H9 (cell line): ENCODE measurements at regions not wholly inside any gene's neighbourhood (a gene's known extent, or its start where the extent isn't known, plus 50 kb on each side); places are given as distances from the start of the nearest gene placed in this dataset.

Experiments used
- DNase-seq: peaks from one replicate; pipeline ENCODE4 v3.0.0-alpha.2; 2017
- H2AFZ ChIP-seq: one replicate; pipeline ENCODE4 v1.6.1; 2013; ENCODE audit warnings: mild to moderate bottlenecking, low read length, control low read depth, moderate library complexity
- H2AK5ac ChIP-seq: 2 replicates; pipeline ENCODE4 v1.6.1; 2013; ENCODE audit warnings: low read length, control low read depth, mixed read lengths; ENCODE audit not compliant: insufficient read length
- H2BK120ac ChIP-seq: one replicate; pipeline ENCODE4 v1.6.1; 2013; ENCODE audit warnings: low read depth, mild to moderate bottlenecking, low read length, control low read depth, inconsistent platforms; ENCODE audit not compliant: poor library complexity, severe bottlenecking
- H2BK12ac ChIP-seq: 2 replicates; pipeline ENCODE4 v1.6.1; 2013; ENCODE audit warnings: low read length, control low read depth, mixed read lengths, low read depth; ENCODE audit not compliant: insufficient read length
- H2BK15ac ChIP-seq: 2 replicates; pipeline ENCODE4 v1.6.1; 2013; ENCODE audit warnings: low read depth, low read length, control low read depth
- H2BK20ac ChIP-seq: one replicate; pipeline ENCODE4 v1.6.1; 2013; ENCODE audit warnings: low read depth, mild to moderate bottlenecking, low read length, control low read depth, inconsistent platforms; ENCODE audit not compliant: poor library complexity, severe bottlenecking
- H2BK5ac ChIP-seq: 2 replicates; pipeline ENCODE4 v1.6.1; 2013; ENCODE audit warnings: low read length, control low read depth, mixed read lengths; ENCODE audit not compliant: insufficient read length
- H3K14ac ChIP-seq: 2 replicates; pipeline ENCODE4 v1.6.1; 2013; ENCODE audit warnings: low read length, control low read depth; ENCODE audit not compliant: insufficient read depth
- H3K18ac ChIP-seq: 2 replicates; pipeline ENCODE4 v1.6.1; 2013; ENCODE audit warnings: low read depth, mild to moderate bottlenecking, mixed read lengths, low read length, control low read depth; ENCODE audit not compliant: insufficient read length
- H3K23ac ChIP-seq: 2 replicates; pipeline ENCODE4 v1.6.1; 2013; ENCODE audit warnings: low read length, control low read depth, mixed read lengths, low read depth; ENCODE audit not compliant: insufficient read length
- H3K23me2 ChIP-seq: 2 replicates; pipeline ENCODE4 v1.6.1; 2013; ENCODE audit warnings: low read depth, mild to moderate bottlenecking, mixed read lengths, low read length, control low read depth; ENCODE audit not compliant: insufficient read length, poor library complexity, severe bottlenecking
- H3K27ac ChIP-seq: 2 replicates; pipeline ENCODE4 v1.5.1; 2013; ENCODE audit warnings: low read length, control low read depth, mixed read lengths, low read depth; ENCODE audit not compliant: insufficient read length
- H3K27me3 ChIP-seq: 2 replicates; pipeline ENCODE4 v1.6.1; 2013; ENCODE audit warnings: low read length, control low read depth, inconsistent platforms; ENCODE audit not compliant: insufficient read depth
- H3K4ac ChIP-seq: 2 replicates; pipeline ENCODE4 v1.6.1; 2013; ENCODE audit warnings: low read depth, mild to moderate bottlenecking, control low read depth, inconsistent platforms, low read length, moderate library complexity
- H3K4me1 ChIP-seq: 2 replicates; pipeline ENCODE4 v1.6.1; 2013; ENCODE audit warnings: low read length, control low read depth, inconsistent platforms; ENCODE audit not compliant: insufficient read depth
- H3K4me2 ChIP-seq: 2 replicates; pipeline ENCODE4 v1.6.1; 2013; ENCODE audit warnings: low read length, control low read depth, mixed read lengths; ENCODE audit not compliant: insufficient read length, insufficient read depth
- H3K56ac ChIP-seq: 2 replicates; pipeline ENCODE4 v1.6.1; 2013; ENCODE audit warnings: low read depth, mild to moderate bottlenecking, mixed read lengths, low read length, control low read depth; ENCODE audit not compliant: insufficient read length
- H3K79me1 ChIP-seq: 2 replicates; pipeline ENCODE4 v1.6.1; 2013; ENCODE audit warnings: low read depth, mild to moderate bottlenecking, moderate library complexity, low read length, control low read depth, inconsistent platforms; ENCODE audit not compliant: insufficient read depth, poor library complexity, severe bottlenecking
- H3K79me2 ChIP-seq: 2 replicates; pipeline ENCODE4 v1.6.1; 2013; ENCODE audit warnings: low read length, control low read depth, inconsistent platforms; ENCODE audit not compliant: insufficient read depth
- H3K9ac ChIP-seq: 2 replicates; pipeline ENCODE4 v1.6.1; 2013; ENCODE audit warnings: low read length, control low read depth, mixed read lengths; ENCODE audit not compliant: insufficient read length; ENCODE audit errors: extremely low read depth
- H3K9me3 ChIP-seq: one replicate; pipeline ENCODE4 v1.6.1; 2013; ENCODE audit warnings: low read depth, low read length, inconsistent platforms; ENCODE audit not compliant: control insufficient read depth
- H3T11ph ChIP-seq: one replicate; pipeline ENCODE4 v1.6.1; 2013; ENCODE audit warnings: mild to moderate bottlenecking, low read length, control low read depth, inconsistent platforms
- H4K20me1 ChIP-seq: one replicate; pipeline ENCODE4 v1.6.1; 2013; ENCODE audit not compliant: control insufficient read depth, insufficient read length, insufficient read depth
- H4K5ac ChIP-seq: 2 replicates; pipeline ENCODE4 v1.6.1; 2013; ENCODE audit warnings: low read depth, mild to moderate bottlenecking, mixed read lengths, low read length, control low read depth; ENCODE audit not compliant: insufficient read length
- H4K8ac ChIP-seq: replicated peaks from 2 replicates; pipeline ENCODE4 v1.6.1; 2013; ENCODE audit warnings: low read length, control low read depth, mixed read lengths, low read depth; ENCODE audit not compliant: insufficient read length
- H4K91ac ChIP-seq: 2 replicates; pipeline ENCODE4 v1.6.1; 2013; ENCODE audit warnings: low read depth, mild to moderate bottlenecking, moderate library complexity, mixed read lengths, low read length, control low read depth; ENCODE audit not compliant: insufficient read length
- H3K27ac Mint-ChIP-seq, 3 experiments: 2 replicates in 2 of 3; 3 replicates in 1 of 3; pipeline ENCODE4 v1.8.0; 2020 to 2021; ENCODE audit warnings: mixed read lengths in 3 of 3, mild to moderate bottlenecking in 1 of 3, moderate library complexity in 1 of 3
- H3K27me3 Mint-ChIP-seq: 2 replicates; pipeline ENCODE4 v1.8.0; 2021; ENCODE audit warnings: low read depth, mild to moderate bottlenecking, moderate library complexity, mixed read lengths
- H3K36me3 Mint-ChIP-seq, 3 experiments: 2 replicates in 2 of 3; 3 replicates in 1 of 3; pipeline ENCODE4 v1.8.0; 2020 to 2021; ENCODE audit warnings: low read depth in 3 of 3, mixed read lengths in 3 of 3; ENCODE audit not compliant: insufficient read depth in 1 of 3
- H3K4me1 Mint-ChIP-seq, 2 experiments: 2 replicates each; pipeline ENCODE4 v1.8.0; 2020; ENCODE audit warnings: mixed read lengths in 2 of 2
- H3K4me3 Mint-ChIP-seq, 2 experiments: 2 replicates in 1 of 2; 3 replicates in 1 of 2; pipeline ENCODE4 v1.8.0; 2020 to 2021; ENCODE audit warnings: mild to moderate bottlenecking in 2 of 2, mixed read lengths in 2 of 2, moderate library complexity in 1 of 2
- H3K9me3 Mint-ChIP-seq, 2 experiments: 2 replicates in 1 of 2; 3 replicates in 1 of 2; pipeline ENCODE4 v1.8.0; 2020; ENCODE audit warnings: mild to moderate bottlenecking in 2 of 2, mixed read lengths in 2 of 2, moderate library complexity in 1 of 2
- CTCF ChIP-seq: fragments of 200-600 bp; sonication (generic); conservative IDR thresholded peaks from 3 replicates; pipeline ENCODE4 v1.8.0; 2021; ENCODE audit warnings: antibody characterized with exemption, mild to moderate bottlenecking

GRCh38 chr13:90808838-90809237, 538.6 kb upstream of the MIR17HG start:
- H3K4ac ChIP-seq = no peak overlapping the region
- 0 out of 4 replicates have a peak, but pooled peaks cover 0 to 5% of the 10 kb centered on the region in 2 experiments for H3K4me1 Mint-ChIP-seq
- H3K4me1 ChIP-seq = no peaks in the 10 kb centered on the region

More at GRCh38 chr13:90808838-90809237, 538.6 kb upstream of the MIR17HG start:
- no peak overlapping the region for H4K91ac ChIP-seq
- no peak overlapping the region for H3K23ac ChIP-seq
- H3K9ac ChIP-seq = no peak overlapping the region
- Mint-ChIP-seq H3K36me3 (no peaks in the 10 kb centered on the region; a peak in 1 of 7 replicates), H3K27ac (no peak overlapping the region), H3K4me3 (no peak overlapping the region), H3K27me3 (no peaks in the 10 kb centered on the region), H3K9me3 (no peaks in the 10 kb centered on the region)
- no peaks in the 10 kb centered on the region for H3K79me2 ChIP-seq
- no peak overlapping the region for H3K14ac ChIP-seq
- H4K20me1 ChIP-seq = no peaks in the 10 kb centered on the region
- H2BK15ac ChIP-seq = no peak overlapping the region
- no peak overlapping the region for H3K27ac ChIP-seq
- no peaks in the 10 kb centered on the region; the same call in 1 of the 2 replicates for H3K27me3 ChIP-seq
- H3T11ph ChIP-seq = no peak overlapping the region
- no peak overlapping the region for H3K4me2 ChIP-seq
- no peaks in the 10 kb centered on the region for H3K79me1 ChIP-seq
- H2BK20ac ChIP-seq = no peak overlapping the region
- H2BK120ac ChIP-seq = no peak overlapping the region
- no peak for DNase-seq
- H2AK5ac ChIP-seq = no peak overlapping the region
- H2BK12ac ChIP-seq = no peak overlapping the region
- no peak overlapping the region for H4K8ac ChIP-seq
- no peak overlapping the region for H3K56ac ChIP-seq
- no peak overlapping the region for H4K5ac ChIP-seq
- no peak for TF ChIP-seq CTCF
- H2BK5ac ChIP-seq = no peak overlapping the region
- H3K23me2 ChIP-seq = no peaks in the 10 kb centered on the region
- H2AFZ ChIP-seq = no peak overlapping the region
- H3K18ac ChIP-seq = no peak overlapping the region
- H3K9me3 ChIP-seq = no peaks in the 10 kb centered on the region
